RCC 7860 (cell line): ENCODE measurements at regions not wholly inside any gene's neighbourhood (a gene's known extent, or its start where the extent isn't known, plus 50 kb on each side); places are given as distances from the start of the nearest gene placed in this dataset.
A peak's percentile ranks its signal among the peaks of the same experiment; 100 is the strongest.
"Not testable (repeated sequence)": the region's sequence is repeated elsewhere in the genome, so short reads cannot be mapped to it uniquely, and the experiment has no call there.

Experiments used
- DNase-seq: peaks from one replicate; pipeline ENCODE4 v3.0.0-alpha.2; 2015; ENCODE audit warnings: low spot score
- FAIRE-seq: peaks from 2 replicates; lab custom pipeline; 2012; peaks lifted over from hg19 to GRCh38; lab: Jason Lieb, UNC

DNA sequence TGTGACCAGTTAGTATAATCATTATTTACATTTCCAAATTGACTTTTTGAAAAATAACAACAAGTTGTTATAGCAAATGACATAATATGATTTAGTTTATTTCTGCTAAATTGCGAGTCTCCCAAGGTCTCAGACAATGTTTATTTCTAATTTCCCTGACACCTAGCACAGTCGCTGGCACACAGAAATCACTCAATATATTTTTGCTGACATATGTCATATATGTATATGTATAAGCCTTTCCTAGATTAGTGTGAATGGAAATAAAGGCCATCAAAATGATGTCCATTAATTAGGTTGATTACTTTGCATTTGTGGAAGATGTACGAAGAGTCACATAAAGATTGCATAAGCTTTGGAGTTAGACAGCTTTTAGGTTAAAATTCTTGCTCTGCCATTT is 136.7 kb upstream of the CDH2 start:
- FAIRE-seq (no peak), DNase-seq (no peak)

DNA sequence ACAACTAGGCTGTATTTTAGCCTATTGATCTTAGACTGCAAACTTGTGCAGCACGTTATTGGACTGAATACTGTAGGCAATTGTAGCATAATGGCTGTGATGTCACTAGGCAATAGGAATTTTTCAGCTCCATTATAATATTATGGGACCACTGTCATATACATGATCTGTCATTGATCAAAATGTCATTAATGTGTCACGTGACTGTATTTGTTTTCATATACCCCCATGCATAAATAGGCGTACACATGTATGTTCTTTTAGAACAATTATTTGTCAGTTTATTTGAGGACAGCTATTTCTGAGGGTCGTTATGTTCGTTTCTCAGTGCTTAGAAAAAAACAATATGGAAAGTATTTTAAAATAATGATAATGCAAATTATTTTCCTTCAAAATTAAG is 111.9 kb upstream of the CDH2 start:
- FAIRE-seq: no peak
- no peak for DNase-seq

DNA sequence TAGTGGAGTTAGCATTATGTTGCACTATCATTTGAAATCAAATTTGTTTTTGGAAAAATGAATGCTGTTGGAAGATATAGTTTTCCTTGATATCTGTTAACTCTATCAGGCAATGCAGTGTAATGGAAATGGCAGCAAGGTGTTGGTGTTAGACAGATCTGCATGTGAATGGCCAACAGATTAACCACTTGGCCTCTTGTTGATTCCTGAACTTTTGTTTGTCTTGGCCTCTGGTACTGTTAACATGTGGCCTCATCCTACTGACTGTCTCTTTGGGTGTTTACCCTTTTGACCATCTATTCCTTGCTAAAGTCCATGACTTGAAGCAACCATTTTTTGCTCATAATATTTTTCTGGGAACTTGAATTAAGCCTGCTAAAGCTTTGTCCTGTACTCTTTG is 110.2 kb upstream of the CDH2 start:
- DNase-seq: no peak
- no peak for FAIRE-seq

DNA sequence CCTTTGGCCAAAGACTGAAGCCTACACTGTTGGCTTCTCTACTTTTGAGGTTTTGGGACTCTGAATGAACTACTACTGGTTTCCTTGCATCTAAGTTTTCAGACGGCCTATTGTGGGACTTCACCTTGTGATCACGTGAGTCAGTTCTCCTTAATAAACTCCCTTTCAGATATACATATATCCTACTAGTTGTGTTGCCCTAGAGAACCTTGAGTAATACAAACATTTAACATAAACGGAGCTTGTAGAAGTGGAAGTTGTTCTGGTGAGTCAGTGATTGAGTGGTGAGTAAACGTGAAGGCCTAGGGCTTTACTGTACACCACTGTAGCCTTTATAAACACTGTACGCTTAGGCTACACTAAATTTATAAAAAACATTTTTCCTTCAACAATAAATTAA is 107.2 kb upstream of the CDH2 start:
- FAIRE-seq: no peak

DNA sequence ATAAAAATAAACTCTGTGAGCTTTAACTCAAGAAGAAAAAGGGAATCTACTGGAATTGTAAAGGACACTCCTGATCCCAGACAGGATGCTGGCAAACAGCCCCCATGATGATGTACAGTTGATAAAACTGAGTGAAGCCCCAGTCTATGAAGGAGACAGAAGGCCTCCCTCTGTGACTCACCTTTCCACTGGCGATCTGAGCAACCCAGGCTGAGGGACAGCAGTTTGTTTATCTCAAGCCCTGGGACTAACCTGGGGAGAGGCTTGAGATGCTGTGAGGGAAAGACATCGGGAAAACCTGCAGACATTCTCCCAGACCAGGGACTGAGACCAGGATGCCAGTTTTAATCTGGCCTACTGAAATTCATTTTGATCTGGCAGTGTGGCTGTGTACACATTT is 104.5 kb upstream of the CDH2 start:
- DNase-seq: no peak
- FAIRE-seq: no peak

More for the DNA sequence above, 107.2 kb upstream of the CDH2 start:
- peak; percentile 12 for DNase-seq

DNA sequence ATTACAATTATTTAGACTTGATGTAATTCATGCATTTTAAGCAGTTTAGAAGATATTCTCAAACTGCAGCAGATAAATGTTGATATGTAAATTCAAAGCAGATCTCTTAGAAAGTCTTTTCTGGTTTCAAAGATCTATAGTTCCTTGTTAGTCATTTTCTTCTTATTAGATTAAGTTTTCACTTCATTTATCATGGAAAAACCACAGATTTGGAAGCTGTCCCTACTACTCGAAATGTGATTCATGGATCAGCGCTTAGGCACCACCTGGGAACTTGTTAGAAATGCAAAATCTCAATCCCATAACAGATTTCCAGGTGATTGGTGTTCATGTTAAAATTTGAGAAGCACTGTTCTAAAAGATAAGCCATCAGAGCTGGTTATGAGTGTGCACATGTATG is 92.8 kb upstream of the CDH2 start:
- DNase-seq: no peak
- FAIRE-seq: peak; percentile 12

DNA sequence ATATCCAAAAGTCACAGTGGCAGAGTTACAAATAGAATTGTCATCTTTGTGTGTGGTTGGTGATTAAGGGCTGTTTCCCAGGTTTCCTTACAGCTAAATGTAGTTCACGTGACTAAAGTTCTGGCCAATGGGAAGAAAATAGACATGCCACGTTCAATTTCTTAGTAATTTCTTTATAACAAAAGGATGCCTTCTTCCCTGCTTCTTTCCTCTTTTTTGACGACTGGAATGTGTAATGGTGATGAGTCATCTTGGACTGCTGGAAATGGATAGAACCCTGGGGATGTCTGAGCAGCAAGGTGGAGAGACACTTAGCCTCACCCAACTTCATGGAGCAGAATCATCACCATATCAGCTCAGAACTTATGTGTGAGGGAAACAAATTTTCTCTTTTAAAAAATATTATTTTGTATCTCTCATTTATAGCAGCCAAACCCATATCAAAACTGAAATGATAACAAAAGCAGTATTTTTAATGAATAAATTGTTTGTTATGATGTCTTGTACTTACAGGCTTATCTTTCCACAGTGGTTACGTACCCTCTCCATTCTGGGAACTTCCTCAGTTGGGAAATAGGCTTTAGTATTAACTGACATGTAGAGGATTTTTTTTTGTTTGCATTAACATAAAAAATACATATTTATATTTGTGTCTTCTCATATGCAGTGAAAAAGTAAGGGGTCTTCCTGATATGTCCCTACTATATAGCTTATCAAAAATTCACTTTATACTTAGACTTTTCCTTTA is 91.1 kb upstream of the CDH2 start:
- peak; percentile 60 for DNase-seq
- FAIRE-seq: peak; percentile 64

DNA sequence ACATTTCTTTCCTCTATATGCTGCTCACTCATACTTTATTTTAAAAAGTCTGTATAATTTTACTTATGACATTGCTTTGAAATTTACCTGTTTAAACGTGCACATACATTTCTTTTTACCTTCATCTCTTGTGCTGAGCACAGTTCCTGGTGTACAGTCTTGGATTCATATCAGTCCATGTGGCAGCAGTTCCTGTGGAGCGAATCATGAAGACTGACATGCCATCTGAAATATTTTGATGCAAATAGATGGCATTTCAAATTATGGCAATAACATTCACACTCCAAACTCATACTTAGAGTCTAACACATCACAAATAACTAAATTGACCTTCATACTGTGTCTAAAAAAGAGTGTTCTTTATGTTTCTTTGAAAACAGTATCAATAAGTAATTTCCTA is 90.3 kb upstream of the CDH2 start:
- FAIRE-seq (no peak), DNase-seq (no peak)

DNA sequence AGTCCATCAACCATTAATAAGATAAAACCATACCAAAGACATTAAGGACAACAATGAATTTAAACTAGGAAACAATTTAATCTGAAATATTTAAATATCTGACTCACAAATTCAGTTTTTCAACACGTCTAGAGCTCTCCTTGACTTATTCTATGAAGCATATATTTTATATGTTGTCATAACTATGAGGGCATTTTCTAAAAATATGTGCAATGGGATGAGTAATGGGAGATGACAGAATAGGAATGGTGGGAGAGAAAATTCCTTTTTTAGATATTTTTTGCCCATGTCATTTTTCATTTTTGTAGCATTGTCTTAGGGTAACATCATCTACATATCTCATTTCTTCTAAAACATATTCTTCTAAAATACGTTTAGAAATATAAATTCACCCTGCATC is 79.2 kb upstream of the CDH2 start:
- DNase-seq: no peak
- FAIRE-seq: no peak

DNA sequence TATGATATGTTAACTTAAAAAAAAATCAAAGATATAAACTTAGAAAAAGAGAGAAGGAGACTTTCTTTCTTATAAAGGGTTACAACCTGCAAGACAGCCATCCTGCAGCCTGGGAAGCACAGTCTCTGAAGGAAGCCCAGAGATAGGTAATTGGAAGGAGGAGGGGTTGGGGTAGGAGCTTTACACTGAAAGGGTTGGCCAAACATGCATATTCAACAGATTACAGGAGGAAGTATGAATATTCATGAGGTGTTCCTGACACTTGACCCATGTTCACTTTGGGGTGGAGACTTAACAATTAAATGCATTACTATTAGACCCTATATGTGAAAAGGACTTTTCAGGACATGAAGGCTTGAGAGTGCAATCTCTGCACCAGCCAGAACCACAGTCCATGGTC is 71.7 kb upstream of the CDH2 start:
- FAIRE-seq (no peak), DNase-seq (no peak)

DNA sequence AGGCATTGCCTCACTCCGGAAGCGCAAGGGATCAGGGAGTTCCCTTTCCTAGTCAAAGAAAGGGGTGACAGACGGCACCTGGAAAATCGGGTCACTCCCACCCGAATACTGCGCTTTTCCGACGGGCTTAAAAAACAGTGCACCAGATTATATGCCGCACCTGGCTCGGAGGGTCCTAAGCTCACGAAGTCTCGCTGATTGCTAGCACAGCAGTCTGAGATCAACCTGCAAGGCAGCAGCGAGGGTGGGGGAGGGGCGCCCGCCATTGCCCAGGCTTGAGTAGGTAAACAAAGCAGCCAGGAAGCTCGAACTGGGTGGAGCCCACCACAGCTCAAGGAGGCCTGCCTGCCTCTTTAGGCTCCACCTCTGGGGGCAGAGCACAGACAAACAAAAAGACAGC is 63.7 kb upstream of the CDH2 start:
- not testable (repeated sequence) for FAIRE-seq, DNase-seq

DNA sequence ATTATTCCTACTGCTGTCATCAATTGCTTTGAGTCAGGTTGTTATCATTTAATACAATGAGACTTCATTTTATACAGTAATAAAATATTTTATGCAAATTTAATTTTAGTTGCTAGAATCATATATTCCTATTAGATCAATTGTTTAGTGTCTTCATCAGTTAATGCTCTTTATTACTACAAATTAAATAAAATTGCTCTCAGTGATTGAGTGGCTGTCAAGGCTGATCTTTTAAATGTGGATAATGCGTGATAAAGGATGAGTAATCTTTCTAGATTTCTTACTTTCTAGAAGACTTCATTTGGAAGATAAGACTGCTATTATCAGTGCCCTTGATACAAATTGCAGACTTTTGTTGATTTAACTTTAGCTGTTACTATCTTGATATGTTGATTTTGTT is 59.6 kb upstream of the CDH2 start:
- FAIRE-seq (no peak), DNase-seq (no peak)
